22Rv1 (cell line): ENCODE measurements at regions not wholly inside any gene's neighbourhood (a gene's known extent, or its start where the extent isn't known, plus 50 kb on each side); places are given as distances from the start of the nearest gene placed in this dataset.

Experiments used
- CTCF ChIP-seq: fragments of 450-650 bp; IDR thresholded peaks from 2 replicates; pipeline ENCODE4 v1.5.1; 2017; ENCODE audit warnings: mild to moderate bottlenecking
- ZFX ChIP-seq: fragments of 450-650 bp; IDR thresholded peaks from 2 replicates; pipeline ENCODE4 v1.6.1; 2017; ENCODE audit warnings: antibody characterized with exemption, borderline replicate concordance

DNA sequence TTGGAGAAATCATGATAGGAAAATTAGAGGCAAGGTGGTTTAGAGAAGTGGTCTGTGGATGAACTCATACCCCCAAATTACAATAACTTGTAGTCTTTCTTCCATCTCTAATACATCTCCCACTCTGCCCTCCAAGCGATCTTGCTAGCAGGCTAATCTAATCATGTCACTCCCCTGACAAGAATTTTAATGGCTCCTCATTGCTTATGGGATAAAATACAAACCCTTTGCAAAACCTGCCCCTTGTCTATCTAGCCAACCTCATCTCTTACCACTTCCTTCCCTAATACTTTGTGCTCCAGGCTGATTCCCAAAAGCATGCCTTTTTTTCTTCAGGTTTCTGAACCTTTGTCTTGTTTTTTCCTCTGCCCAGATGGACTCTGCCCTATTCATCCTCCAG, 71.3 kb upstream of the LRRN2 start:
- TF ChIP-seq CTCF (no peak), ZFX (no peak)
